ENCODE measurements at regions not wholly inside any gene's neighbourhood (a gene's known extent, or its start where the extent isn't known, plus 50 kb on each side); places are given as distances from the start of the nearest gene placed in this dataset.
"Not testable (repeated sequence)": the region's sequence is repeated elsewhere in the genome, so short reads cannot be mapped to it uniquely, and the experiment has no call there.

- no peak overlapping the region for H3K4me3 ChIP-seq (ENCODE audit: insufficient read length, low read depth)
- H3K36me3 ChIP-seq (ENCODE audit: insufficient read depth, insufficient read length, low read length): no peaks in the 10 kb centered on the region
- no peak for TF ChIP-seq SUZ12 (IDR thresholded peaks at IDR 0.05; ENCODE audit: extremely low read depth, insufficient read depth, insufficient read length)
- no peak for TF ChIP-seq ZNF274 (IDR thresholded peaks at IDR 0.05; ENCODE audit: low read depth, low read length)
- no peak for TF ChIP-seq YY1 (IDR thresholded peaks at IDR 0.05; ENCODE audit: insufficient read depth, insufficient read length)
- no peaks in the 10 kb centered on the region for H3K4me1 ChIP-seq (ENCODE audit: insufficient read depth, insufficient read length)
- no peak for DNase-seq (ENCODE audit: low read depth, low spot score)
- H3K9ac ChIP-seq (ENCODE audit: insufficient read length, low read depth): no peak overlapping the region
- H3K9me3 ChIP-seq (ENCODE audit: insufficient read depth, low read length): no peaks in the 10 kb centered on the region
- H3K27me3 ChIP-seq (ENCODE audit: insufficient read depth, insufficient read length): no peaks in the 10 kb centered on the region
Observed at GRCh38 chr11:19420868-19421533, 180.3 kb upstream of the E2F8 start.

GRCh38 chr11:19419808-19420207 is 179.1 kb upstream of the E2F8 start:
- Histone ChIP-seq H3K27me3 (ENCODE audit: insufficient read depth, insufficient read length) (no peaks in the 10 kb centered on the region), H3K36me3 (ENCODE audit: insufficient read depth, insufficient read length, low read length) (no peaks in the 10 kb centered on the region), H3K4me1 (ENCODE audit: insufficient read depth, insufficient read length) (no peaks in the 10 kb centered on the region), H3K9me3 (ENCODE audit: insufficient read depth, low read length) (no peaks in the 10 kb centered on the region), H3K4me3 (ENCODE audit: insufficient read length, low read depth) (no peak overlapping the region), H3K9ac (ENCODE audit: insufficient read length, low read depth) (no peak overlapping the region)
- TF ChIP-seq ZNF274 (IDR thresholded peaks at IDR 0.05; ENCODE audit: low read depth, low read length) (no peak), YY1 (IDR thresholded peaks at IDR 0.05; ENCODE audit: insufficient read depth, insufficient read length) (no peak), SUZ12 (IDR thresholded peaks at IDR 0.05; ENCODE audit: extremely low read depth, insufficient read depth, insufficient read length) (no peak)
- DNase-seq (ENCODE audit: low read depth, low spot score): no peak

GRCh38 chr11:19419021-19419750 is 178.4 kb upstream of the E2F8 start:
- H3K4me3 ChIP-seq (ENCODE audit: insufficient read length, low read depth): no peak overlapping the region
- no peaks in the 10 kb centered on the region for H3K4me1 ChIP-seq (ENCODE audit: insufficient read depth, insufficient read length)
- H3K9ac ChIP-seq (ENCODE audit: insufficient read length, low read depth): no peak overlapping the region
- H3K9me3 ChIP-seq (ENCODE audit: insufficient read depth, low read length): no peaks in the 10 kb centered on the region
- H3K27me3 ChIP-seq (ENCODE audit: insufficient read depth, insufficient read length): no peaks in the 10 kb centered on the region
- TF ChIP-seq ZNF274 (IDR thresholded peaks at IDR 0.05; ENCODE audit: low read depth, low read length) (no peak), SUZ12 (IDR thresholded peaks at IDR 0.05; ENCODE audit: extremely low read depth, insufficient read depth, insufficient read length) (no peak), YY1 (IDR thresholded peaks at IDR 0.05; ENCODE audit: insufficient read depth, insufficient read length) (no peak)
- H3K36me3 ChIP-seq (ENCODE audit: insufficient read depth, insufficient read length, low read length): no peaks in the 10 kb centered on the region
- no peak for DNase-seq (ENCODE audit: low read depth, low spot score)

GRCh38 chr11:19418221-19418620 is 177.5 kb upstream of the E2F8 start:
- Histone ChIP-seq H3K9me3 (ENCODE audit: insufficient read depth, low read length) (no peaks in the 10 kb centered on the region), H3K4me1 (ENCODE audit: insufficient read depth, insufficient read length) (no peaks in the 10 kb centered on the region), H3K27me3 (ENCODE audit: insufficient read depth, insufficient read length) (no peaks in the 10 kb centered on the region), H3K9ac (ENCODE audit: insufficient read length, low read depth) (no peak overlapping the region), H3K36me3 (ENCODE audit: insufficient read depth, insufficient read length, low read length) (no peaks in the 10 kb centered on the region), H3K4me3 (ENCODE audit: insufficient read length, low read depth) (no peak overlapping the region)
- DNase-seq (ENCODE audit: low read depth, low spot score): no peak
- no peak for TF ChIP-seq SUZ12 (IDR thresholded peaks at IDR 0.05; ENCODE audit: extremely low read depth, insufficient read depth, insufficient read length)
- TF ChIP-seq ZNF274 (IDR thresholded peaks at IDR 0.05; ENCODE audit: low read depth, low read length): no peak
- no peak for TF ChIP-seq YY1 (IDR thresholded peaks at IDR 0.05; ENCODE audit: insufficient read depth, insufficient read length)

GRCh38 chr11:19412070-19412469 is 171.3 kb upstream of the E2F8 start:
- not testable (repeated sequence) for H3K9me3 ChIP-seq (ENCODE audit: insufficient read depth, low read length); H3K27me3 ChIP-seq (ENCODE audit: insufficient read depth, insufficient read length); H3K36me3 ChIP-seq (ENCODE audit: insufficient read depth, insufficient read length, low read length); H3K4me1 ChIP-seq (ENCODE audit: insufficient read depth, insufficient read length); DNase-seq (ENCODE audit: low read depth, low spot score); H3K9ac ChIP-seq (ENCODE audit: insufficient read length, low read depth); H3K4me3 ChIP-seq (ENCODE audit: insufficient read length, low read depth)

- Histone ChIP-seq H3K27me3 (ENCODE audit: insufficient read depth, insufficient read length) (no peaks in the 10 kb centered on the region), H3K4me3 (ENCODE audit: insufficient read length, low read depth) (no peak overlapping the region), H3K4me1 (ENCODE audit: insufficient read depth, insufficient read length) (no peaks in the 10 kb centered on the region), H3K9ac (ENCODE audit: insufficient read length, low read depth) (no peak overlapping the region), H3K9me3 (ENCODE audit: insufficient read depth, low read length) (no peaks in the 10 kb centered on the region), H3K36me3 (ENCODE audit: insufficient read depth, insufficient read length, low read length) (no peaks in the 10 kb centered on the region)
- DNase-seq (ENCODE audit: low read depth, low spot score): no peak
- no peak for TF ChIP-seq ZNF274 (IDR thresholded peaks at IDR 0.05; ENCODE audit: low read depth, low read length)
- no peak for TF ChIP-seq SUZ12 (IDR thresholded peaks at IDR 0.05; ENCODE audit: extremely low read depth, insufficient read depth, insufficient read length)
- no peak for TF ChIP-seq YY1 (IDR thresholded peaks at IDR 0.05; ENCODE audit: insufficient read depth, insufficient read length)
Observed at GRCh38 chr11:19410032-19410431, 169.3 kb upstream of the E2F8 start.

GRCh38 chr11:19409307-19409706 is 168.6 kb upstream of the E2F8 start:
- TF ChIP-seq YY1 (IDR thresholded peaks at IDR 0.05; ENCODE audit: insufficient read depth, insufficient read length): no peak
- no peak for TF ChIP-seq SUZ12 (IDR thresholded peaks at IDR 0.05; ENCODE audit: extremely low read depth, insufficient read depth, insufficient read length)
- no peak for TF ChIP-seq ZNF274 (IDR thresholded peaks at IDR 0.05; ENCODE audit: low read depth, low read length)
- Histone ChIP-seq H3K9me3 (ENCODE audit: insufficient read depth, low read length) (no peaks in the 10 kb centered on the region), H3K27me3 (ENCODE audit: insufficient read depth, insufficient read length) (no peaks in the 10 kb centered on the region), H3K4me3 (ENCODE audit: insufficient read length, low read depth) (no peak overlapping the region), H3K36me3 (ENCODE audit: insufficient read depth, insufficient read length, low read length) (no peaks in the 10 kb centered on the region), H3K9ac (ENCODE audit: insufficient read length, low read depth) (no peak overlapping the region), H3K4me1 (ENCODE audit: insufficient read depth, insufficient read length) (no peaks in the 10 kb centered on the region)
- no peak for DNase-seq (ENCODE audit: low read depth, low spot score)
